GM12878 (cell line): ENCODE measurements at regions not wholly inside any gene's neighbourhood (a gene's known extent, or its start where the extent isn't known, plus 50 kb on each side); places are given as distances from the start of the nearest gene placed in this dataset.

ENCODE experiments used
- POU2F2 ChIP-seq: IDR thresholded peaks from 3 replicates; pipeline ENCODE4 v1.6.1; 2011; ENCODE audit warnings: low read depth, mild to moderate bottlenecking, low read length, borderline replicate concordance
- RCOR1 ChIP-seq: conservative IDR thresholded peaks from 2 replicates; pipeline ENCODE4 v1.6.1; 2012; ENCODE audit warnings: low read depth, low read length, improper control_type of control experiment

DNA sequence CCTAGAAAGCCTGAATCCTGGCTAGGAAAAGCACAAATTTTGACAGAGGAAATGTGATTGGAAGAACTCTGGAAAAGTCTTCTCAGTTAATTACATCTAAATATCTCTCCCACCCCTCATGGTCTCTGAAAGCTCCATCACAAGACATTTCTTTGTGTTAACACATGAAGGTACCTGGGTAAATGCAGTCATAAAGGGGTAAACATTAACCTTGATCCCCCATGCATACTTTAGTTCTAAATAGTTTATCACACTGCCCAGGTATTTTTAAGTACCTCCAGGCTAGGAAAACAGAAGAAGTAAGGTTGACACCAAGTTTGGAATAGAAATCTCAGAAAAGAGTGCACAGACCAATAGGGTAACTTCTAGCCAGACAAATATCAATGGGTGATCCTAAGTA is 334.5 kb downstream of the PIK3R1 start:
- TF ChIP-seq POU2F2 (no peak), RCOR1 (no peak)
